ENCODE measurements at regions not wholly inside any gene's neighbourhood (a gene's known extent, or its start where the extent isn't known, plus 50 kb on each side); places are given as distances from the start of the nearest gene placed in this dataset.

DNA sequence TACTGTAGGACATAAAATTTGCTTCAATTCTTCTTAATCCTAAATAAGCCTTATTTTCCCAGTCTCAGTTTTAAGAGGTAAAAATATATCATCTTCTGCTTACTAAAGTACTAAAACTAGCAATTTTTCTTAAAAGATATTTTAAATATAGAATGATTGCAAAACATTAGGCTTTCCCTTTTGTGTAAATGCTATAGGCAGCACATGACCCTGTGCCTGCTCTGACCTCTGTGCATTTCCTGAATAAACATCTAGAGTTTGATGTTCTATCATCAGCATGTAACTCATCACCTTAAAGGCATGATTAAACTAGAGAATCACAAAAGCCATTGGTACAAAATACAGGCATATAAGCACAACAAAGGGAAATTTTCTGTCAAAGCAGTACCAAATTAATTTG is 422.7 kb downstream of the TFAP2B start:
- TF ChIP-seq, protein P1, sequence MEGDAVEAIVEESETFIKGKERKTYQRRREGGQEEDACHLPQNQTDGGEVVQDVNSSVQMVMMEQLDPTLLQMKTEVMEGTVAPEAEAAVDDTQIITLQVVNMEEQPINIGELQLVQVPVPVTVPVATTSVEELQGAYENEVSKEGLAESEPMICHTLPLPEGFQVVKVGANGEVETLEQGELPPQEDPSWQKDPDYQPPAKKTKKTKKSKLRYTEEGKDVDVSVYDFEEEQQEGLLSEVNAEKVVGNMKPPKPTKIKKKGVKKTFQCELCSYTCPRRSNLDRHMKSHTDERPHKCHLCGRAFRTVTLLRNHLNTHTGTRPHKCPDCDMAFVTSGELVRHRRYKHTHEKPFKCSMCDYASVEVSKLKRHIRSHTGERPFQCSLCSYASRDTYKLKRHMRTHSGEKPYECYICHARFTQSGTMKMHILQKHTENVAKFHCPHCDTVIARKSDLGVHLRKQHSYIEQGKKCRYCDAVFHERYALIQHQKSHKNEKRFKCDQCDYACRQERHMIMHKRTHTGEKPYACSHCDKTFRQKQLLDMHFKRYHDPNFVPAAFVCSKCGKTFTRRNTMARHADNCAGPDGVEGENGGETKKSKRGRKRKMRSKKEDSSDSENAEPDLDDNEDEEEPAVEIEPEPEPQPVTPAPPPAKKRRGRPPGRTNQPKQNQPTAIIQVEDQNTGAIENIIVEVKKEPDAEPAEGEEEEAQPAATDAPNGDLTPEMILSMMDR (IDR thresholded peaks at IDR 0.05): no peak
- TF ChIP-seq POLR2A (IDR thresholded peaks at IDR 0.05; ENCODE audit: low read depth) (no peak), POLR2AphosphoS5 (IDR thresholded peaks at IDR 0.05) (no peak), EP300 (IDR thresholded peaks at IDR 0.05) (no peak)
